ENCODE measurements at regions not wholly inside any gene's neighbourhood (a gene's known extent, or its start where the extent isn't known, plus 50 kb on each side); places are given as distances from the start of the nearest gene placed in this dataset.

GRCh38 chr2:47295981-47296635, 73.0 kb upstream of the EPCAM start:
- Histone ChIP-seq H3K36me3 (replicated peaks in 1 of 2; ENCODE audit: control extremely low read depth in 1 of 2, control insufficient read depth in 1 of 2, extremely low read depth in 1 of 2, insufficient read depth in 2 of 2, low read length in 1 of 2) (no peaks in the 10 kb centered on the region), H3K27me3 (replicated peaks in 1 of 4; ENCODE audit: control extremely low read depth in 1 of 4, control insufficient read depth in 3 of 4, insufficient read depth in 4 of 4, low read length in 3 of 4) (no peaks in the 10 kb centered on the region), H4K20me1 (ENCODE audit: control insufficient read depth, insufficient read depth, low read length, poor library complexity, severe bottlenecking) (no peaks in the 10 kb centered on the region), H3K4me1 (ENCODE audit: control insufficient read depth in 2 of 2, insufficient read depth in 2 of 2, low read length in 2 of 2) (peaks cover 12 to 19% of the 10 kb centered on the region in 2 donors), H3K4me3 (ENCODE audit: control extremely low read depth in 1 of 5, extremely low read depth in 1 of 5, insufficient read depth in 1 of 5, low read depth in 2 of 5, low read length in 4 of 5) (no peak overlapping the region), H3K9ac (ENCODE audit: low read length) (no peak overlapping the region), H3K4me2 (replicated peaks; ENCODE audit: low read depth, low read length, poor library complexity, severe bottlenecking) (no peak overlapping the region), H2AFZ (ENCODE audit: insufficient read depth, low read depth, low read length, poor library complexity, severe bottlenecking) (no peak overlapping the region), H3K9me3 (ENCODE audit: control extremely low read depth in 1 of 3, control insufficient read depth in 2 of 3, insufficient read depth in 1 of 3, low read length in 2 of 3) (no peaks in the 10 kb centered on the region), H3K79me2 (ENCODE audit: control insufficient read depth, insufficient read depth, low read length) (no peaks in the 10 kb centered on the region), H3K27ac (ENCODE audit: low read length in 2 of 2) (no peak overlapping the region)
- intact Hi-C loops (cut with micrococcal nuclease), result no loop called here
- Mint-ChIP-seq H3K9me3 (ENCODE audit: insufficient read depth) (no peaks in the 10 kb centered on the region), H3K27me3 (no peaks in the 10 kb centered on the region), H3K4me1 (peaks cover 19% of the 10 kb centered on the region), H3K27ac (no peak overlapping the region), H3K4me3 (no peak overlapping the region)
- DNase-seq (no peak), ATAC-seq (ENCODE audit: low read depth) (no peak)
- POLR2A ChIA-PET, result no interaction called here
- CTCF ChIA-PET, result no interaction called here
- WGBS (ENCODE audit: insufficient coverage), result 100% methylated on average over 1 of the region's 5 CpGs
- TF ChIP-seq EZH2 (IDR thresholded peaks at IDR 0.05; ENCODE audit: borderline replicate concordance, insufficient read depth, low read depth, low read length, poor library complexity, severe bottlenecking) (no peak), CTCF (IDR thresholded peaks at IDR 0.05) (no peak)

GRCh38 chr2:47295131-47295980, 73.8 kb upstream of the EPCAM start:
- Histone ChIP-seq H4K20me1 (ENCODE audit: control insufficient read depth, insufficient read depth, low read length, poor library complexity, severe bottlenecking) (no peaks in the 10 kb centered on the region), H3K4me1 (ENCODE audit: control insufficient read depth in 2 of 2, insufficient read depth in 2 of 2, low read length in 2 of 2) (peaks cover 4 to 11% of the 10 kb centered on the region in 2 donors), H3K79me2 (ENCODE audit: control insufficient read depth, insufficient read depth, low read length) (no peaks in the 10 kb centered on the region), H3K4me3 (ENCODE audit: control extremely low read depth in 1 of 5, extremely low read depth in 1 of 5, insufficient read depth in 1 of 5, low read depth in 2 of 5, low read length in 4 of 5) (no peak overlapping the region), H3K27ac (ENCODE audit: low read length in 2 of 2) (no peak overlapping the region), H2AFZ (ENCODE audit: insufficient read depth, low read depth, low read length, poor library complexity, severe bottlenecking) (no peak overlapping the region), H3K36me3 (replicated peaks in 1 of 2; ENCODE audit: control extremely low read depth in 1 of 2, control insufficient read depth in 1 of 2, extremely low read depth in 1 of 2, insufficient read depth in 2 of 2, low read length in 1 of 2) (no peaks in the 10 kb centered on the region), H3K4me2 (replicated peaks; ENCODE audit: low read depth, low read length, poor library complexity, severe bottlenecking) (no peak overlapping the region), H3K9ac (ENCODE audit: low read length) (no peak overlapping the region), H3K9me3 (ENCODE audit: control extremely low read depth in 1 of 3, control insufficient read depth in 2 of 3, insufficient read depth in 1 of 3, low read length in 2 of 3) (no peaks in the 10 kb centered on the region), H3K27me3 (replicated peaks in 1 of 4; ENCODE audit: control extremely low read depth in 1 of 4, control insufficient read depth in 3 of 4, insufficient read depth in 4 of 4, low read length in 3 of 4) (no peaks in the 10 kb centered on the region)
- ChIA-PET POLR2A (no interaction called here), CTCF (no interaction called here)
- TF ChIP-seq EZH2 (IDR thresholded peaks at IDR 0.05; ENCODE audit: borderline replicate concordance, insufficient read depth, low read depth, low read length, poor library complexity, severe bottlenecking), result no peak
- no peak for DNase-seq
- Mint-ChIP-seq H3K27ac (no peak overlapping the region), H3K4me1 (peaks cover 12% of the 10 kb centered on the region), H3K27me3 (no peaks in the 10 kb centered on the region), H3K9me3 (ENCODE audit: insufficient read depth) (no peaks in the 10 kb centered on the region), H3K4me3 (no peak overlapping the region)
- WGBS (ENCODE audit: insufficient coverage), result 17% methylated on average over 1 of the region's 3 CpGs
- intact Hi-C loops (cut with micrococcal nuclease), result no loop called here
- no peak for ATAC-seq (ENCODE audit: low read depth)
